Mesendoderm (in vitro differentiated cells): ENCODE measurements at regions not wholly inside any gene's neighbourhood (a gene's known extent, or its start where the extent isn't known, plus 50 kb on each side); places are given as distances from the start of the nearest gene placed in this dataset.
A peak's percentile ranks its signal among the peaks of the same experiment; 100 is the strongest.

Source experiments
- DNase-seq: peaks from one replicate; pipeline ENCODE4 v3.0.0; 2013
- H2AK5ac ChIP-seq: 2 replicates; pipeline ENCODE4 v1.6.1; 2013; ENCODE audit warnings: low read length, inconsistent platforms
- H2BK120ac ChIP-seq: 2 replicates; pipeline ENCODE4 v1.6.1; 2013; ENCODE audit warnings: low read depth, mild to moderate bottlenecking, low read length, moderate library complexity, mixed read lengths
- H2BK15ac ChIP-seq: replicated peaks from 2 replicates; pipeline ENCODE4 v1.6.1; 2013; ENCODE audit warnings: low read depth, mild to moderate bottlenecking, moderate library complexity
- H2BK5ac ChIP-seq: 2 replicates; pipeline ENCODE4 v1.6.1; 2013; ENCODE audit warnings: low read length, inconsistent platforms
- H3K18ac ChIP-seq: 2 replicates; pipeline ENCODE4 v1.6.1; 2013; ENCODE audit warnings: mild to moderate bottlenecking, low read length, mixed read lengths
- H3K23ac ChIP-seq: one replicate; pipeline ENCODE4 v1.6.1; 2013; ENCODE audit warnings: low read length
- H3K27ac ChIP-seq: 2 replicates; pipeline ENCODE4 v1.5.1; 2013; ENCODE audit warnings: low read depth, mild to moderate bottlenecking, inconsistent platforms, low read length, moderate library complexity
- H3K27me3 ChIP-seq: 2 replicates; pipeline ENCODE4 v1.6.1; 2013; ENCODE audit warnings: low read length, control low read depth, mild to moderate bottlenecking, inconsistent platforms; ENCODE audit not compliant: insufficient read depth, poor library complexity
- H3K36me3 ChIP-seq: 2 replicates; pipeline ENCODE4 v1.6.1; 2013; ENCODE audit warnings: low read length, inconsistent platforms; ENCODE audit not compliant: control insufficient read depth, insufficient read depth
- H3K4ac ChIP-seq: one replicate; pipeline ENCODE4 v1.6.1; 2013; ENCODE audit warnings: low read depth, mild to moderate bottlenecking, low read length, moderate library complexity
- H3K4me1 ChIP-seq: 2 replicates; pipeline ENCODE4 v1.6.1; 2013; ENCODE audit warnings: low read depth, low read length, inconsistent platforms; ENCODE audit not compliant: control insufficient read depth
- H3K4me2 ChIP-seq: 2 replicates; pipeline ENCODE4 v1.6.1; 2013; ENCODE audit warnings: low read length
- H3K4me3 ChIP-seq: 2 replicates; pipeline ENCODE4 v1.5.1; 2013; ENCODE audit warnings: mild to moderate bottlenecking, low read length
- H3K56ac ChIP-seq: one replicate; pipeline ENCODE4 v1.6.1; 2013; ENCODE audit warnings: low read length
- H3K79me1 ChIP-seq: 2 replicates; pipeline ENCODE4 v1.6.1; 2013; ENCODE audit warnings: low read length, inconsistent platforms
- H3K79me2 ChIP-seq: 2 replicates; pipeline ENCODE4 v1.6.1; 2013; ENCODE audit warnings: mild to moderate bottlenecking, low read length; ENCODE audit not compliant: control insufficient read depth, insufficient read depth
- H3K9ac ChIP-seq: 2 replicates; pipeline ENCODE4 v1.6.1; 2013; ENCODE audit warnings: low read length, inconsistent platforms
- H4K5ac ChIP-seq: one replicate; pipeline ENCODE4 v1.6.1; 2013; ENCODE audit warnings: low read length
- H4K8ac ChIP-seq: one replicate; pipeline ENCODE4 v1.6.1; 2013; ENCODE audit warnings: low read depth, mild to moderate bottlenecking, control low read depth, low read length, moderate library complexity
- WGBS: extraction: QIAGEN DNeasy Blood & Tissue Kit; methylation state at CpG from one replicate; pipeline ENCODE4 v1.1.7; 2013; ENCODE audit warnings: low lambda C conversion rate, missing lambda C conversion rate; ENCODE audit not compliant: insufficient coverage; ENCODE audit errors: extremely low coverage; 5-methylcytosine and 5-hydroxymethylcytosine counted together

GRCh38 chr3:106687905-106688304 is 689.3 kb upstream of the CCDC54 start:
- no peaks in the 10 kb centered on the region for H3K27me3 ChIP-seq
- WGBS: no CpG with 5 or more reads among the region's 3 CpGs
- H3K18ac ChIP-seq: no peak overlapping the region
- no peak overlapping the region for H2BK15ac ChIP-seq
- no peak overlapping the region for H2BK5ac ChIP-seq
- no peak for DNase-seq
- no peak overlapping the region for H3K4me3 ChIP-seq
- no peak overlapping the region for H3K27ac ChIP-seq
- H4K8ac ChIP-seq: no peak overlapping the region
- H3K4me1 ChIP-seq: no peaks in the 10 kb centered on the region
- no peak overlapping the region for H3K4ac ChIP-seq
- H3K56ac ChIP-seq: no peak overlapping the region
- no peak overlapping the region for H3K4me2 ChIP-seq
- H3K79me1 ChIP-seq: no peaks in the 10 kb centered on the region
- no peaks in the 10 kb centered on the region for H3K36me3 ChIP-seq
- no peak overlapping the region for H3K9ac ChIP-seq
- no peak overlapping the region for H3K23ac ChIP-seq
- no peak overlapping the region for H2AK5ac ChIP-seq
- no peak overlapping the region for H2BK120ac ChIP-seq
- no peak overlapping the region for H4K5ac ChIP-seq
- no peaks in the 10 kb centered on the region for H3K79me2 ChIP-seq

GRCh38 chr3:106688464-106688863 is 688.8 kb upstream of the CCDC54 start:
- H3K79me1 ChIP-seq: no peaks in the 10 kb centered on the region
- no peaks in the 10 kb centered on the region for H3K36me3 ChIP-seq
- peak; percentile 53 for DNase-seq
- no peaks in the 10 kb centered on the region for H3K27me3 ChIP-seq
- H2BK15ac ChIP-seq: no peak overlapping the region
- no peak overlapping the region for H4K5ac ChIP-seq
- H3K9ac ChIP-seq: no peak overlapping the region
- H3K23ac ChIP-seq: no peak overlapping the region
- WGBS: no CpG with 5 or more reads among the region's 2 CpGs
- H3K4me1 ChIP-seq: no peaks in the 10 kb centered on the region
- no peak overlapping the region for H3K4me3 ChIP-seq
- no peak overlapping the region for H2AK5ac ChIP-seq
- H3K79me2 ChIP-seq: no peaks in the 10 kb centered on the region
- H2BK120ac ChIP-seq: no peak overlapping the region
- H4K8ac ChIP-seq: no peak overlapping the region
- no peak overlapping the region for H3K27ac ChIP-seq
- H2BK5ac ChIP-seq: no peak overlapping the region
- H3K4ac ChIP-seq: no peak overlapping the region
- no peak overlapping the region for H3K4me2 ChIP-seq
- no peak overlapping the region for H3K18ac ChIP-seq
- H3K56ac ChIP-seq: no peak overlapping the region

GRCh38 chr3:106691476-106691875 is 685.8 kb upstream of the CCDC54 start:
- Histone ChIP-seq H2BK15ac (no peak overlapping the region), H3K27me3 (no peaks in the 10 kb centered on the region), H2AK5ac (no peak overlapping the region), H3K79me1 (no peaks in the 10 kb centered on the region), H2BK5ac (no peak overlapping the region), H3K79me2 (no peaks in the 10 kb centered on the region), H3K4me3 (no peak overlapping the region), H3K4me2 (no peak overlapping the region), H3K9ac (no peak overlapping the region), H4K5ac (no peak overlapping the region), H4K8ac (no peak overlapping the region), H3K4me1 (no peaks in the 10 kb centered on the region), H2BK120ac (no peak overlapping the region), H3K36me3 (no peaks in the 10 kb centered on the region), H3K23ac (no peak overlapping the region), H3K56ac (no peak overlapping the region), H3K27ac (no peak overlapping the region), H3K4ac (no peak overlapping the region), H3K18ac (no peak overlapping the region)
- DNase-seq: no peak
- WGBS: no CpG with 5 or more reads among the region's 4 CpGs

- Histone ChIP-seq H3K4me1 (no peaks in the 10 kb centered on the region), H3K4me2 (no peak overlapping the region), H3K18ac (no peak overlapping the region), H3K56ac (no peak overlapping the region), H3K23ac (no peak overlapping the region), H3K9ac (no peak overlapping the region), H2BK5ac (no peak overlapping the region), H3K27me3 (no peaks in the 10 kb centered on the region), H2AK5ac (no peak overlapping the region), H2BK15ac (no peak overlapping the region), H2BK120ac (no peak overlapping the region), H4K8ac (no peak overlapping the region), H4K5ac (no peak overlapping the region), H3K4ac (no peak overlapping the region), H3K27ac (no peak overlapping the region), H3K36me3 (no peaks in the 10 kb centered on the region), H3K79me2 (no peaks in the 10 kb centered on the region), H3K79me1 (no peaks in the 10 kb centered on the region), H3K4me3 (no peak overlapping the region)
- no CpG with 5 or more reads among the region's 3 CpGs for WGBS
- no peak for DNase-seq
These were observed 684.6 kb upstream of the CCDC54 start for GRCh38 chr3:106692624-106693023.

- Histone ChIP-seq H3K79me2 (no peaks in the 10 kb centered on the region), H4K5ac (no peak overlapping the region), H3K4ac (no peak overlapping the region), H3K56ac (no peak overlapping the region), H2BK5ac (no peak overlapping the region), H2AK5ac (no peak overlapping the region), H3K18ac (no peak overlapping the region), H3K4me2 (no peak overlapping the region), H3K36me3 (no peaks in the 10 kb centered on the region), H2BK15ac (no peak overlapping the region), H3K4me3 (no peak overlapping the region), H4K8ac (no peak overlapping the region), H3K23ac (no peak overlapping the region), H2BK120ac (no peak overlapping the region), H3K9ac (no peak overlapping the region), H3K27me3 (no peaks in the 10 kb centered on the region), H3K4me1 (no peaks in the 10 kb centered on the region), H3K79me1 (no peaks in the 10 kb centered on the region), H3K27ac (no peak overlapping the region)
- WGBS: no CpG with 5 or more reads among the region's 5 CpGs
- peak; percentile 51 for DNase-seq
These were observed 678.1 kb upstream of the CCDC54 start for GRCh38 chr3:106699122-106699521.

- Histone ChIP-seq H3K79me1 (no peaks in the 10 kb centered on the region), H2BK5ac (no peak overlapping the region), H3K36me3 (no peaks in the 10 kb centered on the region), H3K4ac (no peak overlapping the region), H3K79me2 (no peaks in the 10 kb centered on the region), H2AK5ac (no peak overlapping the region), H2BK15ac (no peak overlapping the region), H3K4me2 (no peak overlapping the region), H3K9ac (no peak overlapping the region), H3K4me3 (no peak overlapping the region), H3K4me1 (no peaks in the 10 kb centered on the region), H4K8ac (no peak overlapping the region), H4K5ac (no peak overlapping the region), H3K23ac (no peak overlapping the region), H3K56ac (no peak overlapping the region), H3K18ac (no peak overlapping the region), H3K27ac (no peak overlapping the region), H2BK120ac (no peak overlapping the region), H3K27me3 (no peaks in the 10 kb centered on the region)
- DNase-seq: no peak
- WGBS: no CpG with 5 or more reads among the region's 1 CpG
These were observed 676.3 kb upstream of the CCDC54 start for GRCh38 chr3:106700981-106701380.
